ENCODE measurements at regions not wholly inside any gene's neighbourhood (a gene's known extent, or its start where the extent isn't known, plus 50 kb on each side); places are given as distances from the start of the nearest gene placed in this dataset.

DNA sequence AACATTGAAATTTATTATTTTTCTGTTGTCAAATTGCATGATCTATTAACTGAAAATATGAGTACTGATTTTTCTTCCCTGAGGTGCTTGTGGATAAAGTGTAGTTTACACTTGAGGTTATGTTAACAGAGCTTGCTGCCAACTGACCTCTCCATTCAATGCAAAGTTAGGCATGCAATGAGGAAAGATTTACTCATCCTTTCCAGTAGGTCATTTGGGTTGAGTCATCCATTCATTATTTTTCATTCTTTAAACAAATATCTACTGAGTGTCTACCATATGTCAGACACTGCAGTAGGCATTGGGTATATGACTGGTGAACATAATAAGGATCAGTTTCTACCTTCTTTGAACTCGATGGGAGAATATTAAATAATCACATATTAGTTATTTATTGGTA is 604.1 kb downstream of the EDEM1 start:
- Histone ChIP-seq H3K4me2 (no peak overlapping the region), H4K20me1 (ENCODE audit: insufficient read depth) (no peaks in the 10 kb centered on the region), H2AFZ (no peak overlapping the region), H3K4me3 (no peak overlapping the region), H3K27me3 (ENCODE audit: insufficient read depth, low read depth) (no peaks in the 10 kb centered on the region), H3F3A (ENCODE audit: insufficient read depth, low read depth) (no peaks in the 10 kb centered on the region), H3K9me3 (ENCODE audit: insufficient read depth, low read depth) (no peaks in the 10 kb centered on the region), H3K36me3 (ENCODE audit: low read depth) (no peaks in the 10 kb centered on the region), H3K4me1 (replicated peaks; ENCODE audit: insufficient read depth) (no peaks in the 10 kb centered on the region), H3K9me2 (ENCODE audit: insufficient read depth) (no peaks in the 10 kb centered on the region; the same call in 1 of the 2 replicates), H3K79me2 (ENCODE audit: low read depth) (no peaks in the 10 kb centered on the region), H3K27ac (no peak overlapping the region)
- TF ChIP-seq, protein P1, sequence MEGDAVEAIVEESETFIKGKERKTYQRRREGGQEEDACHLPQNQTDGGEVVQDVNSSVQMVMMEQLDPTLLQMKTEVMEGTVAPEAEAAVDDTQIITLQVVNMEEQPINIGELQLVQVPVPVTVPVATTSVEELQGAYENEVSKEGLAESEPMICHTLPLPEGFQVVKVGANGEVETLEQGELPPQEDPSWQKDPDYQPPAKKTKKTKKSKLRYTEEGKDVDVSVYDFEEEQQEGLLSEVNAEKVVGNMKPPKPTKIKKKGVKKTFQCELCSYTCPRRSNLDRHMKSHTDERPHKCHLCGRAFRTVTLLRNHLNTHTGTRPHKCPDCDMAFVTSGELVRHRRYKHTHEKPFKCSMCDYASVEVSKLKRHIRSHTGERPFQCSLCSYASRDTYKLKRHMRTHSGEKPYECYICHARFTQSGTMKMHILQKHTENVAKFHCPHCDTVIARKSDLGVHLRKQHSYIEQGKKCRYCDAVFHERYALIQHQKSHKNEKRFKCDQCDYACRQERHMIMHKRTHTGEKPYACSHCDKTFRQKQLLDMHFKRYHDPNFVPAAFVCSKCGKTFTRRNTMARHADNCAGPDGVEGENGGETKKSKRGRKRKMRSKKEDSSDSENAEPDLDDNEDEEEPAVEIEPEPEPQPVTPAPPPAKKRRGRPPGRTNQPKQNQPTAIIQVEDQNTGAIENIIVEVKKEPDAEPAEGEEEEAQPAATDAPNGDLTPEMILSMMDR (conservative IDR thresholded peaks at IDR 0.05) = no peak
- no peak for TF ChIP-seq EZH2 (IDR thresholded peaks at IDR 0.05; ENCODE audit: low read depth)
- BruUV-seq (replicated peaks) = no TSS peak
- intact Hi-C loops (cut with micrococcal nuclease; ENCODE audit: unreplicated experiment) = no loop called here
- CTCF ChIA-PET = no interaction called here
- POLR2A ChIA-PET (ENCODE audit: unreplicated experiment) = no interaction called here
- no peak for DNase-seq

DNA sequence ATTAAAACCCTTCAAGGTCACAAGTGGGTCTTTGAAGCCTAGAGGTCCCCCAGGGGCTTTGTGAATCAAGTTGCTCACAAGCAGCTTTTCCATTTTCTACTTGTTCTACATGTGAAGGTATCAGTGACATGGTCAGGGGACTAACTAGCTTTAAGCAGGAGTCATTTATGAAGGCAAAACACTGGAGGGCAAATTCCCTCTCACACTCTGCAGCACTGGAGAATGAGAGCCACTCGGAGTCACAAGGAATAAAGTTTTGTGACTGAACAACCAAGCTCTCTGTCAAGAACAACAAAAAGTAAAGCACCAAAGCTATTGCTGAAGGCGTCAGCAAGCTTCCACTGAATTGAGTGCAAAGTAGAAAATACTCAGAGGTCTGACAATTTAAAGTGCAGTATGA is 609.0 kb downstream of the EDEM1 start:
- Histone ChIP-seq H3K4me2 (no peak overlapping the region), H3K79me2 (ENCODE audit: low read depth) (no peaks in the 10 kb centered on the region), H2AFZ (no peak overlapping the region), H3K27ac (no peak overlapping the region), H3F3A (ENCODE audit: insufficient read depth, low read depth) (no peaks in the 10 kb centered on the region), H3K27me3 (ENCODE audit: insufficient read depth, low read depth) (no peaks in the 10 kb centered on the region), H3K36me3 (ENCODE audit: low read depth) (no peaks in the 10 kb centered on the region), H3K4me3 (no peak overlapping the region), H3K4me1 (replicated peaks; ENCODE audit: insufficient read depth) (peaks cover 5% of the 10 kb centered on the region; the same call in 1 of the 2 replicates), H4K20me1 (ENCODE audit: insufficient read depth) (no peaks in the 10 kb centered on the region), H3K9me2 (ENCODE audit: insufficient read depth) (no peaks in the 10 kb centered on the region; the same call in 1 of the 2 replicates), H3K9me3 (ENCODE audit: insufficient read depth, low read depth) (no peaks in the 10 kb centered on the region)
- TF ChIP-seq EZH2 (IDR thresholded peaks at IDR 0.05; ENCODE audit: low read depth) = no peak
- TF ChIP-seq, protein P1 (conservative IDR thresholded peaks at IDR 0.05) = no peak
- no peak for DNase-seq
- BruUV-seq (replicated peaks) = no TSS peak
- intact Hi-C loops (cut with micrococcal nuclease; ENCODE audit: unreplicated experiment) = no loop called here
- ChIA-PET POLR2A (ENCODE audit: unreplicated experiment) (no interaction called here), CTCF (no interaction called here)

DNA sequence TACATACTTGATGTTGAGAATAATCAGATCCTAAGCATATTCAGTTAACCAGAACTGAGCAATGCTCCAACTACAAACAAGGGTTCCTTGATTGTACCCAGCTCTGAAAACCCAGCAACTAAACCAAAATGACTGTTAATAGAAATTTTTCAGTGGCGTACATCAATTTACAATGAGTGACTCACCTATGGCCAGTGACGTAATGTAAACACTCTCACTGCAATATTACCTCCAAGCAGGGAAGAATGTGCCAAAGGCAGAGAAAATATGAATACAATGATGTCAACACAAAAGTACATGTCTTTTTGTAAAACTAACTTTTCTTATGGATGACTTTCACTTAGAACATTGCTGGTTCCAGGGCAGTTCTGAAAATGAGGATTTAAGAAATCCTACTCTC is 611.3 kb downstream of the EDEM1 start:
- Histone ChIP-seq H2AFZ (no peak overlapping the region), H4K20me1 (ENCODE audit: insufficient read depth) (no peaks in the 10 kb centered on the region), H3K79me2 (ENCODE audit: low read depth) (no peaks in the 10 kb centered on the region), H3K9me3 (ENCODE audit: insufficient read depth, low read depth) (no peaks in the 10 kb centered on the region), H3K4me3 (no peak overlapping the region), H3F3A (ENCODE audit: insufficient read depth, low read depth) (no peaks in the 10 kb centered on the region), H3K9me2 (ENCODE audit: insufficient read depth) (no peaks in the 10 kb centered on the region), H3K4me1 (replicated peaks; ENCODE audit: insufficient read depth) (peaks cover 5% of the 10 kb centered on the region; the same call in 1 of the 2 replicates), H3K27me3 (ENCODE audit: insufficient read depth, low read depth) (no peaks in the 10 kb centered on the region), H3K36me3 (ENCODE audit: low read depth) (no peaks in the 10 kb centered on the region), H3K4me2 (no peak overlapping the region), H3K27ac (no peak overlapping the region)
- TF ChIP-seq, protein P1 (conservative IDR thresholded peaks at IDR 0.05) = no peak
- TF ChIP-seq EZH2 (IDR thresholded peaks at IDR 0.05; ENCODE audit: low read depth) = no peak
- intact Hi-C loops (cut with micrococcal nuclease; ENCODE audit: unreplicated experiment) = no loop called here
- CTCF ChIA-PET = no interaction called here
- BruUV-seq (replicated peaks) = no TSS peak
- DNase-seq = peak in 1 of 2 experiments; percentile 52
- POLR2A ChIA-PET (ENCODE audit: unreplicated experiment) = interaction anchor here (0.5 kb wide), 1 partner anchor 229 kb away, joined by 4 read pairs; no protein-coding TSS in a partner anchor
